ENCODE measurements at regions not wholly inside any gene's neighbourhood (a gene's known extent, or its start where the extent isn't known, plus 50 kb on each side); places are given as distances from the start of the nearest gene placed in this dataset.

- H3K27ac ChIP-seq (ENCODE audit: low read length), result no peak overlapping the region
- no peak overlapping the region for H3K4me2 ChIP-seq (ENCODE audit: low read length)
- TF ChIP-seq POLR2AphosphoS5 (IDR thresholded peaks at IDR 0.05) (no peak), SMC3 (conservative IDR thresholded peaks at IDR 0.05; ENCODE audit: poor library complexity) (no peak), RAD21 (conservative IDR thresholded peaks at IDR 0.05) (no peak), EP300 (conservative IDR thresholded peaks at IDR 0.05; ENCODE audit: poor library complexity, severe bottlenecking) (no peak), EZH2 (IDR thresholded peaks at IDR 0.05; ENCODE audit: borderline replicate concordance, insufficient read depth, low read length, poor library complexity, severe bottlenecking) (no peak), TAF1 (IDR thresholded peaks at IDR 0.05; ENCODE audit: low read depth) (no peak), REST (IDR thresholded peaks at IDR 0.05; ENCODE audit: borderline replicate concordance) (no peak), MXI1 (conservative IDR thresholded peaks at IDR 0.05; ENCODE audit: poor library complexity, severe bottlenecking) (no peak)
- TF ChIP-seq, protein P1, sequence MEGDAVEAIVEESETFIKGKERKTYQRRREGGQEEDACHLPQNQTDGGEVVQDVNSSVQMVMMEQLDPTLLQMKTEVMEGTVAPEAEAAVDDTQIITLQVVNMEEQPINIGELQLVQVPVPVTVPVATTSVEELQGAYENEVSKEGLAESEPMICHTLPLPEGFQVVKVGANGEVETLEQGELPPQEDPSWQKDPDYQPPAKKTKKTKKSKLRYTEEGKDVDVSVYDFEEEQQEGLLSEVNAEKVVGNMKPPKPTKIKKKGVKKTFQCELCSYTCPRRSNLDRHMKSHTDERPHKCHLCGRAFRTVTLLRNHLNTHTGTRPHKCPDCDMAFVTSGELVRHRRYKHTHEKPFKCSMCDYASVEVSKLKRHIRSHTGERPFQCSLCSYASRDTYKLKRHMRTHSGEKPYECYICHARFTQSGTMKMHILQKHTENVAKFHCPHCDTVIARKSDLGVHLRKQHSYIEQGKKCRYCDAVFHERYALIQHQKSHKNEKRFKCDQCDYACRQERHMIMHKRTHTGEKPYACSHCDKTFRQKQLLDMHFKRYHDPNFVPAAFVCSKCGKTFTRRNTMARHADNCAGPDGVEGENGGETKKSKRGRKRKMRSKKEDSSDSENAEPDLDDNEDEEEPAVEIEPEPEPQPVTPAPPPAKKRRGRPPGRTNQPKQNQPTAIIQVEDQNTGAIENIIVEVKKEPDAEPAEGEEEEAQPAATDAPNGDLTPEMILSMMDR (IDR thresholded peaks at IDR 0.05; ENCODE audit: poor library complexity, severe bottlenecking), result no peak
- H3K27me3 ChIP-seq (ENCODE audit: insufficient read depth, low read depth, low read length), result no peaks in the 10 kb centered on the region
- no peaks in the 10 kb centered on the region for H3K79me2 ChIP-seq (replicated peaks; ENCODE audit: insufficient read depth, low read length)
- H3K9ac ChIP-seq (ENCODE audit: low read length), result no peak overlapping the region
- no peaks in the 10 kb centered on the region for H3F3A ChIP-seq (ENCODE audit: insufficient read depth, low read length, poor library complexity, severe bottlenecking)
- H2AFZ ChIP-seq (ENCODE audit: low read depth, low read length), result no peak overlapping the region
- H3K9me2 ChIP-seq (ENCODE audit: insufficient read depth, low read length), result no peaks in the 10 kb centered on the region
- H3K9me3 ChIP-seq (ENCODE audit: low read length), result no peaks in the 10 kb centered on the region
- no peaks in the 10 kb centered on the region for H3K36me3 ChIP-seq (ENCODE audit: insufficient read depth, low read length)
- no peak overlapping the region for H3K4me3 ChIP-seq (ENCODE audit: low read length)
- H4K20me1 ChIP-seq (ENCODE audit: insufficient read depth), result no peaks in the 10 kb centered on the region
Observed at GRCh38 chr6:155695495-155695894, 239.9 kb upstream of the NOX3 start.

GRCh38 chr6:155694419-155694790, 238.8 kb upstream of the NOX3 start:
- H2AFZ ChIP-seq (ENCODE audit: low read depth, low read length), result no peak overlapping the region
- no peaks in the 10 kb centered on the region for H3K36me3 ChIP-seq (ENCODE audit: insufficient read depth, low read length)
- H3K79me2 ChIP-seq (replicated peaks; ENCODE audit: insufficient read depth, low read length), result no peaks in the 10 kb centered on the region
- TF ChIP-seq EZH2 (IDR thresholded peaks at IDR 0.05; ENCODE audit: borderline replicate concordance, insufficient read depth, low read length, poor library complexity, severe bottlenecking) (no peak), REST (IDR thresholded peaks at IDR 0.05; ENCODE audit: borderline replicate concordance) (no peak), SMC3 (conservative IDR thresholded peaks at IDR 0.05; ENCODE audit: poor library complexity) (no peak), MXI1 (conservative IDR thresholded peaks at IDR 0.05; ENCODE audit: poor library complexity, severe bottlenecking) (no peak), POLR2AphosphoS5 (IDR thresholded peaks at IDR 0.05) (no peak), TAF1 (IDR thresholded peaks at IDR 0.05; ENCODE audit: low read depth) (no peak), EP300 (conservative IDR thresholded peaks at IDR 0.05; ENCODE audit: poor library complexity, severe bottlenecking) (no peak), RAD21 (conservative IDR thresholded peaks at IDR 0.05) (no peak)
- TF ChIP-seq, protein P1 (IDR thresholded peaks at IDR 0.05; ENCODE audit: poor library complexity, severe bottlenecking), result no peak
- no peaks in the 10 kb centered on the region for H3K9me2 ChIP-seq (ENCODE audit: insufficient read depth, low read length)
- H3K4me2 ChIP-seq (ENCODE audit: low read length), result no peak overlapping the region
- H3K27me3 ChIP-seq (ENCODE audit: insufficient read depth, low read depth, low read length), result no peaks in the 10 kb centered on the region
- H3K9ac ChIP-seq (ENCODE audit: low read length), result no peak overlapping the region
- no peaks in the 10 kb centered on the region for H3F3A ChIP-seq (ENCODE audit: insufficient read depth, low read length, poor library complexity, severe bottlenecking)
- H3K4me3 ChIP-seq (ENCODE audit: low read length), result no peak overlapping the region
- H3K27ac ChIP-seq (ENCODE audit: low read length), result no peak overlapping the region
- H4K20me1 ChIP-seq (ENCODE audit: insufficient read depth), result no peaks in the 10 kb centered on the region
- no peaks in the 10 kb centered on the region for H3K9me3 ChIP-seq (ENCODE audit: low read length)

All from neural cell (in vitro differentiated cells).